ENCODE measurements at regions not wholly inside any gene's neighbourhood (a gene's known extent, or its start where the extent isn't known, plus 50 kb on each side); places are given as distances from the start of the nearest gene placed in this dataset.

DNA sequence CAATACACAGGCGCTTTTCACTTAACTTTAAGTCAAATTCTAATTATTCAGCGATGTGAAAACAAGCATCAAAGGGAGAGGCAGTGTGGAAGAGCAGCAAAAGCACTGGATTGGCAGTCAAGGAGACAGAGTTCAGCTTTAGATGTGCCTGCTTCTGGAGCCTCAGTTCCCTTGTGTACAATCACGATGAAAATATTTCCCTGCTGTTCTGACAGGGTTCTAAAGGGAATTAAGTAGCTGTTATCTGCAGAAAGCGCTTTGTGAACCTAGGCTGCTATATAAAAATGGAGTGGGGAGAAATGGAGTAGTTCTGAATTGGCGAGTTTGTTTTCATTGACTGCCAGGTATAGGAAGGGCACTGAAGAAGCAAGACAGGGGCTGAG, 237.8 kb upstream of the SP8 start:
- TF ChIP-seq, protein P1, sequence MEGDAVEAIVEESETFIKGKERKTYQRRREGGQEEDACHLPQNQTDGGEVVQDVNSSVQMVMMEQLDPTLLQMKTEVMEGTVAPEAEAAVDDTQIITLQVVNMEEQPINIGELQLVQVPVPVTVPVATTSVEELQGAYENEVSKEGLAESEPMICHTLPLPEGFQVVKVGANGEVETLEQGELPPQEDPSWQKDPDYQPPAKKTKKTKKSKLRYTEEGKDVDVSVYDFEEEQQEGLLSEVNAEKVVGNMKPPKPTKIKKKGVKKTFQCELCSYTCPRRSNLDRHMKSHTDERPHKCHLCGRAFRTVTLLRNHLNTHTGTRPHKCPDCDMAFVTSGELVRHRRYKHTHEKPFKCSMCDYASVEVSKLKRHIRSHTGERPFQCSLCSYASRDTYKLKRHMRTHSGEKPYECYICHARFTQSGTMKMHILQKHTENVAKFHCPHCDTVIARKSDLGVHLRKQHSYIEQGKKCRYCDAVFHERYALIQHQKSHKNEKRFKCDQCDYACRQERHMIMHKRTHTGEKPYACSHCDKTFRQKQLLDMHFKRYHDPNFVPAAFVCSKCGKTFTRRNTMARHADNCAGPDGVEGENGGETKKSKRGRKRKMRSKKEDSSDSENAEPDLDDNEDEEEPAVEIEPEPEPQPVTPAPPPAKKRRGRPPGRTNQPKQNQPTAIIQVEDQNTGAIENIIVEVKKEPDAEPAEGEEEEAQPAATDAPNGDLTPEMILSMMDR (IDR thresholded peaks at IDR 0.05) = no peak
- no peak for TF ChIP-seq POLR2A (IDR thresholded peaks at IDR 0.05)
- no peak for TF ChIP-seq POLR2AphosphoS5 (IDR thresholded peaks at IDR 0.05)
